ENCODE measurements at regions not wholly inside any gene's neighbourhood (a gene's known extent, or its start where the extent isn't known, plus 50 kb on each side); places are given as distances from the start of the nearest gene placed in this dataset.

DNA sequence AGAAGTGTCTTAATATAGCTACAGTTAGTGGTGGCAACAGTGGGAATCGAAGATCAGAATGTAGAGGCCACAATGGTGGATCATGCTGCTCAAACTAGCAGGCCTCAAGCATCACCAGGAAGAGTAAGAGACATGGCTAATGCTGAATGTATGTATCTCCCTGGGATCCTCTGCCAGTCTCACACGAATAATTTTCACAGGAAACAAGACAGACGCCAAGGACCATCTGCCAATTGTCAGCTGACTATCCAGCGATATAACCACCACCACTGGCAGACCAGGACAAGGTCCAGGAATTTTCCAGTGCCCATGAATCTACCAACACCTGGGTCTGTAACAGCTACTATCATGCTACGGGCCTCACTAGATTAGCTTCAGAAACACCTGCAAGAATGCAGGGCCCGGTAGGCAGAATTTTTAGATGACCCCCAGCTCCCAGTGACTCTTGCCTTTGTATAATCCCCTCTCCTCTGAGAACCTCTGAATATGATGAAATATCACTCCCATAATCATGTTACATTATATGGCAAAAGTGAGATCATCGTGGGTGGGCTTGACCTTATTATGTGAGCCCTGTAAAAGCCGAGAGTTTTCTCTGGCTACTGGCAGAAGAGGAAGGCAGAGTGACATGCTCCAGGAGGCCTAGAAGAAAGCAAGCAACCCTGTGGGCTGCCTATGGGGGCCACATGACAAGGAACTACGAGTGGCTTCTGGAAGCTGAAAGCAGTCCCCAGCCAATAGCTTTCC lies 429.8 kb downstream of the BCOR start:
- no peak for DNase-seq
- no peak overlapping the region for H2AFZ ChIP-seq (replicated peaks; ENCODE audit: low read length, poor library complexity)
- peaks cover 24% of the 10 kb centered on the region for H3K27me3 ChIP-seq (ENCODE audit: control insufficient read depth, insufficient read depth, low read length)
- no peak overlapping the region for H3K4ac ChIP-seq (ENCODE audit: low read depth, low read length)
- no peaks in the 10 kb centered on the region for H4K20me1 ChIP-seq (ENCODE audit: insufficient read depth, low read length)
- H3K9me3 ChIP-seq (ENCODE audit: control insufficient read depth, insufficient read depth, low read length) = no peaks in the 10 kb centered on the region
- no peak overlapping the region for H3K23ac ChIP-seq (ENCODE audit: low read depth, low read length)
- H2AK5ac ChIP-seq (ENCODE audit: low read depth, low read length) = no peak overlapping the region
- H3K14ac ChIP-seq (replicated peaks; ENCODE audit: low read depth, low read length) = no peak overlapping the region
- intact Hi-C loops (cut with micrococcal nuclease) = no loop called here
- H3K36me3 ChIP-seq (ENCODE audit: control insufficient read depth, insufficient read depth, low read length) = no peaks in the 10 kb centered on the region
- H2BK120ac ChIP-seq (ENCODE audit: low read depth, low read length) = no peak overlapping the region
- in situ Hi-C loops (cut with MboI; ENCODE audit: low sequenced_read_pairs) = no loop called here
- no peak overlapping the region for H2BK5ac ChIP-seq (ENCODE audit: low read depth, low read length, poor library complexity, severe bottlenecking)
- no peak overlapping the region for H2BK20ac ChIP-seq (ENCODE audit: low read depth, low read length)
- H3K18ac ChIP-seq (ENCODE audit: low read depth, low read length) = no peak overlapping the region
- no peak overlapping the region for H3K56ac ChIP-seq (ENCODE audit: extremely low read depth, insufficient read depth, low read length)
- dilution Hi-C loops (cut with HindIII; ENCODE audit: low sequenced_read_pairs, unreplicated experiment) = no loop called here
- no peak for TF ChIP-seq CHD1 (IDR thresholded peaks at IDR 0.05; ENCODE audit: low read depth, low read length)
- TF ChIP-seq RCOR1 (IDR thresholded peaks at IDR 0.05; ENCODE audit: insufficient replicate concordance, low read length) = no peak
- no peak for TF ChIP-seq MXI1 (IDR thresholded peaks at IDR 0.05; ENCODE audit: borderline replicate concordance, low read depth, low read length)
- no peak for TF ChIP-seq BHLHE40 (IDR thresholded peaks at IDR 0.05; ENCODE audit: low read depth, low read length)
- TF ChIP-seq, protein P1, sequence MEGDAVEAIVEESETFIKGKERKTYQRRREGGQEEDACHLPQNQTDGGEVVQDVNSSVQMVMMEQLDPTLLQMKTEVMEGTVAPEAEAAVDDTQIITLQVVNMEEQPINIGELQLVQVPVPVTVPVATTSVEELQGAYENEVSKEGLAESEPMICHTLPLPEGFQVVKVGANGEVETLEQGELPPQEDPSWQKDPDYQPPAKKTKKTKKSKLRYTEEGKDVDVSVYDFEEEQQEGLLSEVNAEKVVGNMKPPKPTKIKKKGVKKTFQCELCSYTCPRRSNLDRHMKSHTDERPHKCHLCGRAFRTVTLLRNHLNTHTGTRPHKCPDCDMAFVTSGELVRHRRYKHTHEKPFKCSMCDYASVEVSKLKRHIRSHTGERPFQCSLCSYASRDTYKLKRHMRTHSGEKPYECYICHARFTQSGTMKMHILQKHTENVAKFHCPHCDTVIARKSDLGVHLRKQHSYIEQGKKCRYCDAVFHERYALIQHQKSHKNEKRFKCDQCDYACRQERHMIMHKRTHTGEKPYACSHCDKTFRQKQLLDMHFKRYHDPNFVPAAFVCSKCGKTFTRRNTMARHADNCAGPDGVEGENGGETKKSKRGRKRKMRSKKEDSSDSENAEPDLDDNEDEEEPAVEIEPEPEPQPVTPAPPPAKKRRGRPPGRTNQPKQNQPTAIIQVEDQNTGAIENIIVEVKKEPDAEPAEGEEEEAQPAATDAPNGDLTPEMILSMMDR (conservative IDR thresholded peaks at IDR 0.05; ENCODE audit: low read depth, low read length) = no peak
- TF ChIP-seq RAD21 (IDR thresholded peaks at IDR 0.05; ENCODE audit: low read length) = no peak
- TF ChIP-seq, protein P2, sequence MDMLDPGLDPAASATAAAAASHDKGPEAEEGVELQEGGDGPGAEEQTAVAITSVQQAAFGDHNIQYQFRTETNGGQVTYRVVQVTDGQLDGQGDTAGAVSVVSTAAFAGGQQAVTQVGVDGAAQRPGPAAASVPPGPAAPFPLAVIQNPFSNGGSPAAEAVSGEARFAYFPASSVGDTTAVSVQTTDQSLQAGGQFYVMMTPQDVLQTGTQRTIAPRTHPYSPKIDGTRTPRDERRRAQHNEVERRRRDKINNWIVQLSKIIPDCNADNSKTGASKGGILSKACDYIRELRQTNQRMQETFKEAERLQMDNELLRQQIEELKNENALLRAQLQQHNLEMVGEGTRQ (IDR thresholded peaks at IDR 0.05; ENCODE audit: low read depth, low read length) = no peak
- no peak for TF ChIP-seq RFX5 (IDR thresholded peaks at IDR 0.05; ENCODE audit: low read depth, low read length)
- TF ChIP-seq POLR2A (IDR thresholded peaks at IDR 0.05; ENCODE audit: low read depth, low read length) = no peak
- TF ChIP-seq NFE2L2 (IDR thresholded peaks at IDR 0.05; ENCODE audit: low read depth, low read length) = no peak
- TF ChIP-seq MAZ (IDR thresholded peaks at IDR 0.05; ENCODE audit: borderline replicate concordance, low read depth, low read length) = no peak
- no peak for TF ChIP-seq FOS (IDR thresholded peaks at IDR 0.05; ENCODE audit: low read depth, low read length)
- no peak for TF ChIP-seq CEBPB (IDR thresholded peaks at IDR 0.05; ENCODE audit: low read depth, low read length)
- TF ChIP-seq ELK1 (IDR thresholded peaks at IDR 0.05; ENCODE audit: borderline replicate concordance, low read depth, low read length) = no peak
- no peak for TF ChIP-seq SMC3 (IDR thresholded peaks at IDR 0.05; ENCODE audit: low read depth, low read length)
- TF ChIP-seq MAFK (IDR thresholded peaks at IDR 0.05; ENCODE audit: low read depth, low read length) = no peak
- 53% methylated on average over 3 of the region's 9 CpGs; no CpG with 5 or more reads in 1 of the 2 experiments for WGBS, 2 experiments (ENCODE audit: extremely low coverage in 2 of 2, insufficient read length in 1 of 2)
- H4K8ac ChIP-seq (ENCODE audit: low read depth in 2 of 2, low read length in 2 of 2) = no peak overlapping the region
- no peak overlapping the region for H2BK15ac ChIP-seq (ENCODE audit: low read depth, low read length)
- H3K79me1 ChIP-seq (ENCODE audit: low read depth in 1 of 2, low read length in 2 of 2) = no peaks in the 10 kb centered on the region
- H4K91ac ChIP-seq (ENCODE audit: insufficient read depth, low read depth, low read length) = no peak overlapping the region
- H3K4me3 ChIP-seq (ENCODE audit: insufficient read depth, low read depth, low read length) = no peak overlapping the region
- CTCF ChIA-PET = no interaction called here
- no peak for ATAC-seq (ENCODE audit: low read depth)
- no TSS peak for BruUV-seq (replicated peaks)
- no peaks in the 10 kb centered on the region for H3K4me1 ChIP-seq (ENCODE audit: control insufficient read depth, insufficient read depth, low read length)
- H3K4me2 ChIP-seq (ENCODE audit: low read depth, low read length) = no peak overlapping the region
- no peak overlapping the region for H4K5ac ChIP-seq (ENCODE audit: low read depth, low read length)
- POLR2A ChIA-PET (ENCODE audit: unreplicated experiment) = no interaction called here
- no peak overlapping the region for H3K9ac ChIP-seq (ENCODE audit: low read depth, low read length)
- no peak overlapping the region for H2AK9ac ChIP-seq (replicated peaks; ENCODE audit: low read depth, low read length, poor library complexity)
- H3K9me1 ChIP-seq (ENCODE audit: insufficient read depth, low read length) = no peaks in the 10 kb centered on the region
- H3K27ac ChIP-seq (ENCODE audit: insufficient read depth, low read length) = no peak overlapping the region

Measured in IMR-90 (cell line).